Testis (tissue), 2 donors: ENCODE measurements at regions not wholly inside any gene's neighbourhood (a gene's known extent, or its start where the extent isn't known, plus 50 kb on each side); places are given as distances from the start of the nearest gene placed in this dataset.
"Not testable (repeated sequence)": the region's sequence is repeated elsewhere in the genome, so short reads cannot be mapped to it uniquely, and the experiment has no call there.

Experiments used
- POLR2A ChIP-seq: fragments of 450-650 bp; IDR thresholded peaks from one replicate; pipeline ENCODE4 v1.6.1; 2017; ENCODE audit warnings: antibody characterized with exemption, mild to moderate bottlenecking, moderate library complexity
- TF ChIP-seq, protein P1 (sequence below), 3 experiments: fragments of 450-650 bp in 2 of 3; fragments of 200-600 bp in 1 of 3; sonication (generic) in 1 of 3; IDR thresholded peaks; one replicate each; pipeline ENCODE4 v1.5.1; 2016 to 2019; ENCODE audit warnings: antibody characterized with exemption in 3 of 3, mild to moderate bottlenecking in 2 of 3, moderate library complexity in 1 of 3

DNA sequence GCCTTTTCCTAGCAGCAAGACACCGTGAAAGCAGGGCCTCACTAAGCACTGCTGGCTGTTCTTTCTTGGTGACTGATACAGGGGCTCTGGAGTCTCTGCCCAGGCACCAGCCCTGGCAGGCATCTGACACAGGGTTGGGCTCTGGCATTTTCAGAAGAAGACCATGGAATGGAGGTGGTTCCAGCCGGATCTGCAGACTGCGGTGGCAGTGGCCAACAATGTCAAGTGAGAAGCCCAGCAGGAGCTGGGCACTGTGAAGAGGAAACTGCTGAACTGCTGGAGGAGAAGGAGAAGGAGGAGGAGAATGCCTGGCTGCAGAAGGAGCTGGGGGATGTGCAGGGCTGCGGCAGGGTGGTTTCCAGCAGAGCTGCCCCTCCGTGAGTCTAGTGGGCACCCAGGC is 101.8 kb downstream of the TBC1D26 start:
- TF ChIP-seq POLR2A = not testable (repeated sequence)
- TF ChIP-seq, protein P1, sequence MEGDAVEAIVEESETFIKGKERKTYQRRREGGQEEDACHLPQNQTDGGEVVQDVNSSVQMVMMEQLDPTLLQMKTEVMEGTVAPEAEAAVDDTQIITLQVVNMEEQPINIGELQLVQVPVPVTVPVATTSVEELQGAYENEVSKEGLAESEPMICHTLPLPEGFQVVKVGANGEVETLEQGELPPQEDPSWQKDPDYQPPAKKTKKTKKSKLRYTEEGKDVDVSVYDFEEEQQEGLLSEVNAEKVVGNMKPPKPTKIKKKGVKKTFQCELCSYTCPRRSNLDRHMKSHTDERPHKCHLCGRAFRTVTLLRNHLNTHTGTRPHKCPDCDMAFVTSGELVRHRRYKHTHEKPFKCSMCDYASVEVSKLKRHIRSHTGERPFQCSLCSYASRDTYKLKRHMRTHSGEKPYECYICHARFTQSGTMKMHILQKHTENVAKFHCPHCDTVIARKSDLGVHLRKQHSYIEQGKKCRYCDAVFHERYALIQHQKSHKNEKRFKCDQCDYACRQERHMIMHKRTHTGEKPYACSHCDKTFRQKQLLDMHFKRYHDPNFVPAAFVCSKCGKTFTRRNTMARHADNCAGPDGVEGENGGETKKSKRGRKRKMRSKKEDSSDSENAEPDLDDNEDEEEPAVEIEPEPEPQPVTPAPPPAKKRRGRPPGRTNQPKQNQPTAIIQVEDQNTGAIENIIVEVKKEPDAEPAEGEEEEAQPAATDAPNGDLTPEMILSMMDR (IDR thresholded peaks at IDR 0.05) = not testable (repeated sequence)
